ENCODE measurements at regions not wholly inside any gene's neighbourhood (a gene's known extent, or its start where the extent isn't known, plus 50 kb on each side); places are given as distances from the start of the nearest gene placed in this dataset.

DNA sequence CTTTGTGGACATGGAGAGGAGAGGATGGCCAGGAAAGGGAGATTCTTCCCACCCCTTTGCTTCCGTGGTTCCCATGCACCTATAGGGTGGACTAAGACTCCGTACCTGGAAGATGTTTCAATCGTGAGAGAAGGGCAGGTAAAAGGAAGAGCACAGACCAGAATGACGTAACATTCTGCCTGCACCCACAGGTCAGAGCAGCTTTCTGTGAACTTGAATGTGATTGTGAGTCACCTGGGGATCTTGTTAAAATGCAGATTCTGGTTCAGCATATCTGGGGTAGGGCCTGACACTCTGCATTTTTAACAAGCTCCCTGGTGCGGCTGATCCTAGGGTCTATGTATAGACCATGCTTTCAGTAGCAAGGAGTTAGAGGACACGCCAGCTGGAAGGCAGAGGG lies 164.1 kb upstream of the SGK1 start:
- TF ChIP-seq CTCF (IDR thresholded peaks at IDR 0.05) (no peak), POLR2A (IDR thresholded peaks at IDR 0.05) (no peak)
